GM12873 (cell line): ENCODE measurements at regions not wholly inside any gene's neighbourhood (a gene's known extent, or its start where the extent isn't known, plus 50 kb on each side); places are given as distances from the start of the nearest gene placed in this dataset.

Experiments used
- TF ChIP-seq, protein P1 (sequence below): IDR thresholded peaks from 2 replicates; pipeline ENCODE4 v1.5.1; 2012; ENCODE audit warnings: low read depth, mild to moderate bottlenecking, moderate library complexity, low read length, control low read depth; ENCODE audit not compliant: insufficient read depth; ENCODE audit errors: missing control alignments

DNA sequence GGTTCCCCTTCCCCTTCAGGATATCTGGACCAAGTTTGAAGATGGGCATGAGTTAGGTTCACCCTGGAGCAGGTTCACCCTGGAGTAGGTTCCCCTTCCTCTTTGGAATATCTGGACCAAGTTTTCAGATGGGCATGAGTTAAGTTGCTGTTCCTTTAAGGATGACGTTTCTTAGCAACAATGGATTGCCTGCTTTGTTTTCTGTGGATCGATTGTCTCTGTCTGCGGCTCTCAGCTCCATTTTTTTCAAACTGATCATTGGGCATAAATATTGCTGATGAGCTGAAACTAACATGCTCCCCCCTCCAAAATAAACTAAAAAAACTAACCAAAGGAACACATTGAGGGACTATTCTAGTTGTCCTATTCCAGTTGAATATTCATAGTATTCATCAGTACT, 149.5 kb downstream of the SPP2 start:
- TF ChIP-seq, protein P1, sequence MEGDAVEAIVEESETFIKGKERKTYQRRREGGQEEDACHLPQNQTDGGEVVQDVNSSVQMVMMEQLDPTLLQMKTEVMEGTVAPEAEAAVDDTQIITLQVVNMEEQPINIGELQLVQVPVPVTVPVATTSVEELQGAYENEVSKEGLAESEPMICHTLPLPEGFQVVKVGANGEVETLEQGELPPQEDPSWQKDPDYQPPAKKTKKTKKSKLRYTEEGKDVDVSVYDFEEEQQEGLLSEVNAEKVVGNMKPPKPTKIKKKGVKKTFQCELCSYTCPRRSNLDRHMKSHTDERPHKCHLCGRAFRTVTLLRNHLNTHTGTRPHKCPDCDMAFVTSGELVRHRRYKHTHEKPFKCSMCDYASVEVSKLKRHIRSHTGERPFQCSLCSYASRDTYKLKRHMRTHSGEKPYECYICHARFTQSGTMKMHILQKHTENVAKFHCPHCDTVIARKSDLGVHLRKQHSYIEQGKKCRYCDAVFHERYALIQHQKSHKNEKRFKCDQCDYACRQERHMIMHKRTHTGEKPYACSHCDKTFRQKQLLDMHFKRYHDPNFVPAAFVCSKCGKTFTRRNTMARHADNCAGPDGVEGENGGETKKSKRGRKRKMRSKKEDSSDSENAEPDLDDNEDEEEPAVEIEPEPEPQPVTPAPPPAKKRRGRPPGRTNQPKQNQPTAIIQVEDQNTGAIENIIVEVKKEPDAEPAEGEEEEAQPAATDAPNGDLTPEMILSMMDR: no peak

DNA sequence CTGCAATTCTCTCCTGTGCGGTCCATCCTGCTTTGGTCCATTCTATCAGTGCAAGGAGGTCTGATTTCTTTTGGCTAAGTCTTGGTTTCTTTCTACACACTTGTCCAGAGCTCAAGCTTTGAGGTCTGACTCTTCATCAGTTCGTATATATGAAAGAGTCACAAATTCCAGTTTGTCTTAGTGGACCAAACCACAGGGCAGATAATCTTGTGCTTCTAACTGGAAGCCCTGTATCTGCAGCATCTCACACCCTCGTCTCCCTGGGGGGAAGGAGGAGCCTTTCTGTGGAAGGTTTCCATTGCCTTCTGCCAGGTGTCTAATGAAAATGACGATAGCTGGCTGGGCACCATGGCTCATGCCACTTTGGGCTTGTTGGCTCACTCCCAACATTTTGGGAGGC, 148.5 kb downstream of the SPP2 start:
- TF ChIP-seq, protein P1: no peak

DNA sequence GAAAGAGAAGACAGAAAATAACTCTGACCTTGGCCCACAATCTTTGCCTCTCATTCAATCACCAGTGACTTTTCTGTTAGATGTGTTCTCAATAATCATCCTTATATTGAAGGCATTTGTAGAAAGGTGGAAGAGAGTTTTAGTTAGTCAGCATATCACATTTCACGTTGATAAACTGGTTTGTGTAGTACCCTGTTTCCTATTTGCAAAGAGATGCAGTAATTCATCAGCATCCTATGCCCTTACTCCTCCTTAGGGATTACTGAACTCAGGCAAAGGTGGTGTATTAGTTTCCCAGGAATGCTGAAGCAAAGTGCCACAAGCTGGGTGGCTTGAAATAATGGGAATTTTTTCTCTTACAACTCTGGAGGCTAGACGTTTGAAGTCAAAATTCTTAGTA, 145.0 kb downstream of the SPP2 start:
- TF ChIP-seq, protein P1: no peak

DNA sequence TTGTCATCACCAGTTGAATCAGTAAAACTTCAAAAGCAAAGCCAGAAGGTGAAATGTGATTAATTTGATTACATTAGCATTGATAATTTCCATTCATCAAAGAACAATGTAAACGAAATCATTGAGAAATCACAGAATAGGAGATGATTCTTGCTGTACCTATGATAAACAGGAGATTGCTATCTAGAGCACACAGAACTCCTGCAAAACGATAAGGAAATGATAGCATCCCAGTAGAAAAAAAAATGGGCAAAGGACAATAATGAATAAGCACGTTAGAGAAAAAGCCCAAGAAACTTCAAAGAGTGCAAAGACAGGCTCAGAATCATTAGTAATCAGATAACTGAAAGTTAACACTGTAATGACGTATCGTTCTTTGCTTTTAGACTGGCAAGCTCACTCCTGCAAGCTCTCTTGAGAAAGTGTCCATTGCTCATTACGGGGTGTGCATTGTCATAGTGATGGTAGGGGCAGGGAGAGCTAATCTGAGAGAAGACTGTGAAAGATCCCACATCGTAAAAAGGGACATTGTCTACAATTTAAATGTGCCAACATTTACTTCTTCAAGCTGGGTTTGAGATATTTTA, 143.6 kb downstream of the SPP2 start:
- TF ChIP-seq, protein P1: no peak

DNA sequence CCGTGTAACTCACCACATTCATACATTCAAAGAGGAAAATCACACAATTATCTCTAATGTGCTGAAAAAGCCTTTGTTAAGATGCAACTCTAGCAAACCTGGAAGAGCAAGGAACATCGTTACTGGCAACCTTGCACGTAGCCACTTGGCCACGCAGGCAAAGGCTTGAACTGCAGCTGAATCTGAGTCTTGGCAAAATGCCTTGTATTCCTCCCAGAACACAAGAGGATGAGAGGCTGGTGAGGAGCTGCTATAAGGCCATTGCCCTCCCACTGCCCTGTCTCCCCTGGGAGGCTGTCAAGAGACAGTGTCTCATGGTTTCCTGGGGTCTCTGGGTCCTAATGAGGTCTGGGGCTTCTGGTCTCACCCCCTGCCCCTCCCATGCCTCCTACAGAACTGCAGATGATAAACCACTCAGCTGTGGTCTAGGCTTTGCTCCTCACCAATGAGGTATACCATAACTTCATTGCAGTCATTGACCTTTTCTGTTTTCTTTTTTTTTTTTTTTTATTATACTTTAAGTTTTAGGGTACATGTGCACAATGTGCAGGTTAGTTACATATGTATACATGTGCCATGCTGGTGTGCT, 141.4 kb downstream of the SPP2 start:
- TF ChIP-seq, protein P1: no peak

GRCh38 chr2:234189786-234190300, 139.3 kb downstream of the SPP2 start:
- TF ChIP-seq, protein P1: no peak

DNA sequence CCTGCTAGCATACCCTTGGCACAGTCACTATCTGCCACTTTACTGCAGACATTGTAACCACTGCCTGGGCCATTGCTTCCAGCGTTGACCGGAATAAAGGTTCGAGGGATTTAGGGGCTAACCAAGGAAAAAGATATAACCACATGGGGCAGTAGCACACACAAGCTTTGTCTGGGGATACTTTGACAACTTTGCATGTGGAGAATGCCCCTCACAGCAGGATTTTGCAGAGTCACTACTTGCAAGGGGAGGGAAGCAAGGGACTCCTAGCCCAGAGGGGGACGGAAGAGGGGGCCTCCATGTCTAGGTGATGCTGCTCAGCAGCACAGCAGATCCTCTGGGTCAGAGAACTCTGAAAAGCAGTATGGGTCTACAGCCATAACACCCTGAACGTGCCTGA, 138.7 kb downstream of the SPP2 start:
- TF ChIP-seq, protein P1: no peak
